OCI-LY1 (cell line): ENCODE measurements at regions not wholly inside any gene's neighbourhood (a gene's known extent, or its start where the extent isn't known, plus 50 kb on each side); places are given as distances from the start of the nearest gene placed in this dataset.

Source experiments
- H2AFZ ChIP-seq: fragments of 200-600 bp; sonication (generic), shearing (Covaris generic); 2 replicates; pipeline ENCODE4 v1.6.0; 2014; ENCODE audit warnings: antibody characterized with exemption, mild to moderate bottlenecking, low read length
- H3F3A ChIP-seq: fragments of 200-600 bp; sonication (generic), shearing (Covaris generic); 2 replicates; pipeline ENCODE4 v1.6.0; 2014; ENCODE audit warnings: mild to moderate bottlenecking, antibody characterized with exemption, low read length, moderate library complexity; ENCODE audit not compliant: insufficient read depth
- H3K27ac ChIP-seq: fragments of 200-600 bp; sonication (generic); 2 replicates; pipeline ENCODE4 v1.5.1; 2014; ENCODE audit warnings: low read length, mixed run types, mild to moderate bottlenecking, low read depth; ENCODE audit not compliant: poor library complexity, severe bottlenecking
- H3K27me3 ChIP-seq: fragments of 200-600 bp; sonication (generic); 2 replicates; pipeline ENCODE4 v1.6.0; 2014; ENCODE audit warnings: antibody characterized with exemption, mild to moderate bottlenecking, low read length, moderate library complexity; ENCODE audit not compliant: insufficient read depth
- H3K36me3 ChIP-seq: fragments of 200-600 bp; sonication (generic); 2 replicates; pipeline ENCODE4 v1.6.1; 2014; ENCODE audit warnings: mild to moderate bottlenecking, antibody characterized with exemption, low read length, moderate library complexity, mixed read lengths; ENCODE audit not compliant: insufficient read depth
- H3K4me1 ChIP-seq: fragments of 200-600 bp; sonication (generic); 2 replicates; pipeline ENCODE4 v1.5.1; 2014; ENCODE audit warnings: mild to moderate bottlenecking, low read length, moderate library complexity; ENCODE audit not compliant: insufficient read depth, severe bottlenecking
- H3K4me2 ChIP-seq: fragments of 200-600 bp; sonication (generic), shearing (Covaris generic); 2 replicates; pipeline ENCODE4 v1.6.1; 2014; ENCODE audit warnings: low read length
- H3K4me3 ChIP-seq: fragments of 200-600 bp; sonication (generic); 2 replicates; pipeline ENCODE4 v1.5.1; 2014; ENCODE audit warnings: low read length, low read depth, mild to moderate bottlenecking, mixed read lengths; ENCODE audit not compliant: poor library complexity, severe bottlenecking
- H3K79me2 ChIP-seq: fragments of 200-600 bp; shearing (Covaris generic); 2 replicates; pipeline ENCODE4 v1.6.1; 2016; ENCODE audit warnings: mixed run types, low read length, mixed read lengths; ENCODE audit not compliant: insufficient read depth
- H3K9ac ChIP-seq: fragments of 200-600 bp; sonication (generic), shearing (Covaris generic); 2 replicates; pipeline ENCODE4 v1.6.1; 2014; ENCODE audit warnings: mild to moderate bottlenecking, low read length, mixed read lengths
- H3K9me2 ChIP-seq: fragments of 200-600 bp; sonication (generic), shearing (Covaris generic); 2 replicates; pipeline ENCODE4 v1.6.1; 2014; ENCODE audit warnings: low read depth, mild to moderate bottlenecking, low read length, mixed read lengths
- H3K9me3 ChIP-seq: fragments of 200-600 bp; shearing (Covaris generic); 2 replicates; pipeline ENCODE4 v1.6.1; 2014; ENCODE audit warnings: low read length, mixed read lengths
- H4K20me1 ChIP-seq: fragments of 200-600 bp; sonication (generic), shearing (Covaris generic); 2 replicates; pipeline ENCODE4 v1.6.0; 2016; ENCODE audit warnings: mild to moderate bottlenecking, low read length; ENCODE audit not compliant: insufficient read depth
- EZH2 ChIP-seq: fragments of 200-600 bp; sonication (generic), shearing (Covaris generic); IDR thresholded peaks from 2 replicates; pipeline ENCODE4 v1.8.0; 2017; ENCODE audit warnings: borderline replicate concordance, mixed run types, mild to moderate bottlenecking, antibody characterized with exemption, low read length, moderate library complexity, mixed read lengths
- TF ChIP-seq, protein P1 (sequence below): fragments of 200-600 bp; sonication (generic), shearing (Covaris generic); IDR thresholded peaks from 2 replicates; pipeline ENCODE4 v1.5.1; 2017; ENCODE audit warnings: mild to moderate bottlenecking, antibody characterized with exemption, low read length, moderate library complexity, mixed read lengths

- Histone ChIP-seq H3F3A (no peaks in the 10 kb centered on the region), H3K4me3 (no peak overlapping the region)
Observed at GRCh38 chr5:61737301-61737963, 405.4 kb downstream of the ZSWIM6 start.

DNA sequence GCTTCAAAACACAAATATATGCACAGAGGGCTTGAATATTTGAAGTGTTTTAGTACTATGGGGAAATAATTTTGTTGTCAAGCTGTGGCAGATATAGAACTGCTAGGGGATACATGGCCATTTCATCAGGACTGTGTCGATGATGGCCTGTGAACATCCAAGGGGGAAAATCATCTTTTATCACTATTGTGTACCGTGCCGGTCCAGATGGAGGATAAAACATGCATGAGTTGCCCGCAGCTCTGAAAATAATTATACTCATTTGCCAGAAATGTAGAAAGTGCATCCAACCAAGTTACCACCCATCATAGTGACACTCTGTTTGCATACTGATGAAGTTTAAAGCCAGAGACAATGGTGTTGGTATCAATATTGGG, 405.9 kb downstream of the ZSWIM6 start:
- Histone ChIP-seq H4K20me1 (no peaks in the 10 kb centered on the region), H3K4me3 (no peak overlapping the region), H3K9me3 (no peaks in the 10 kb centered on the region), H3K36me3 (no peaks in the 10 kb centered on the region), H2AFZ (no peak overlapping the region), H3K4me1 (no peaks in the 10 kb centered on the region), H3K4me2 (no peak overlapping the region), H3K9ac (no peak overlapping the region), H3K79me2 (no peaks in the 10 kb centered on the region), H3K27ac (no peak overlapping the region), H3F3A (no peaks in the 10 kb centered on the region), H3K27me3 (no peaks in the 10 kb centered on the region), H3K9me2 (no peaks in the 10 kb centered on the region)
- TF ChIP-seq EZH2 = no peak
- TF ChIP-seq, protein P1, sequence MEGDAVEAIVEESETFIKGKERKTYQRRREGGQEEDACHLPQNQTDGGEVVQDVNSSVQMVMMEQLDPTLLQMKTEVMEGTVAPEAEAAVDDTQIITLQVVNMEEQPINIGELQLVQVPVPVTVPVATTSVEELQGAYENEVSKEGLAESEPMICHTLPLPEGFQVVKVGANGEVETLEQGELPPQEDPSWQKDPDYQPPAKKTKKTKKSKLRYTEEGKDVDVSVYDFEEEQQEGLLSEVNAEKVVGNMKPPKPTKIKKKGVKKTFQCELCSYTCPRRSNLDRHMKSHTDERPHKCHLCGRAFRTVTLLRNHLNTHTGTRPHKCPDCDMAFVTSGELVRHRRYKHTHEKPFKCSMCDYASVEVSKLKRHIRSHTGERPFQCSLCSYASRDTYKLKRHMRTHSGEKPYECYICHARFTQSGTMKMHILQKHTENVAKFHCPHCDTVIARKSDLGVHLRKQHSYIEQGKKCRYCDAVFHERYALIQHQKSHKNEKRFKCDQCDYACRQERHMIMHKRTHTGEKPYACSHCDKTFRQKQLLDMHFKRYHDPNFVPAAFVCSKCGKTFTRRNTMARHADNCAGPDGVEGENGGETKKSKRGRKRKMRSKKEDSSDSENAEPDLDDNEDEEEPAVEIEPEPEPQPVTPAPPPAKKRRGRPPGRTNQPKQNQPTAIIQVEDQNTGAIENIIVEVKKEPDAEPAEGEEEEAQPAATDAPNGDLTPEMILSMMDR = no peak

More at GRCh38 chr5:61737301-61737963, 405.4 kb downstream of the ZSWIM6 start:
- no peaks in the 10 kb centered on the region for H3K36me3 ChIP-seq
- no peaks in the 10 kb centered on the region for H3K27me3 ChIP-seq
- no peak for TF ChIP-seq EZH2
- TF ChIP-seq, protein P1 = no peak
- H3K9me3 ChIP-seq = no peaks in the 10 kb centered on the region
- no peak overlapping the region for H3K4me2 ChIP-seq
- H3K79me2 ChIP-seq = no peaks in the 10 kb centered on the region
- no peaks in the 10 kb centered on the region for H3K4me1 ChIP-seq
- no peak overlapping the region for H2AFZ ChIP-seq
- no peaks in the 10 kb centered on the region for H3K9me2 ChIP-seq
- no peaks in the 10 kb centered on the region for H4K20me1 ChIP-seq
- no peak overlapping the region for H3K9ac ChIP-seq
- no peak overlapping the region for H3K27ac ChIP-seq

DNA sequence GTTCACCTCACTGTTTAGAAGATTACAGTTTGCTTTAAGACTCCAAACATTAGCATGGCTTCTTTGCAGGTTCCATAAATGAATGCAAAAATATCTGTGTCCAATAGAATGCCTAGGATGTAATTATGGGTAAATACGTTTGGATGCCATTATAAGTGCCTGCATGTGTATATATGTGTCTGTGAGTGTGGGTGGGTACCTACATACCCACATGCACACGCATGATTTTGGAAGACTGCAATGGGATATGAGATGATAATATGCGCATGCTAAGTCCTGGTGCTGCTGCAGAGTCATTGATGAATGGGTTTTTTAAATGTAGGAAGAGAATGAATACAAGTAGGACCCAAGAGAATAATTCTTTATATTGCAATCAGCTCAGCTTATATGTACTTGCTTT, 406.4 kb downstream of the ZSWIM6 start:
- no peak overlapping the region for H3K27ac ChIP-seq
- H3K27me3 ChIP-seq = no peaks in the 10 kb centered on the region
- no peak overlapping the region for H3K4me2 ChIP-seq
- H3K4me3 ChIP-seq = no peak overlapping the region
- H3K79me2 ChIP-seq = no peaks in the 10 kb centered on the region
- no peaks in the 10 kb centered on the region for H3K9me2 ChIP-seq
- no peak for TF ChIP-seq EZH2
- TF ChIP-seq, protein P1 = no peak
- no peaks in the 10 kb centered on the region for H4K20me1 ChIP-seq
- H3F3A ChIP-seq = no peaks in the 10 kb centered on the region
- H3K9ac ChIP-seq = no peak overlapping the region
- H3K4me1 ChIP-seq = no peaks in the 10 kb centered on the region
- no peaks in the 10 kb centered on the region for H3K36me3 ChIP-seq
- H2AFZ ChIP-seq = no peak overlapping the region
- H3K9me3 ChIP-seq = no peaks in the 10 kb centered on the region
